HuH-7 (cell line): ENCODE measurements at regions not wholly inside any gene's neighbourhood (a gene's known extent, or its start where the extent isn't known, plus 50 kb on each side); places are given as distances from the start of the nearest gene placed in this dataset.
A peak's percentile ranks its signal among the peaks of the same experiment; 100 is the strongest.

Experiments
- DNase-seq: peaks from one replicate; pipeline ENCODE4 v3.0.0; 2011; ENCODE audit warnings: low spot score

DNA sequence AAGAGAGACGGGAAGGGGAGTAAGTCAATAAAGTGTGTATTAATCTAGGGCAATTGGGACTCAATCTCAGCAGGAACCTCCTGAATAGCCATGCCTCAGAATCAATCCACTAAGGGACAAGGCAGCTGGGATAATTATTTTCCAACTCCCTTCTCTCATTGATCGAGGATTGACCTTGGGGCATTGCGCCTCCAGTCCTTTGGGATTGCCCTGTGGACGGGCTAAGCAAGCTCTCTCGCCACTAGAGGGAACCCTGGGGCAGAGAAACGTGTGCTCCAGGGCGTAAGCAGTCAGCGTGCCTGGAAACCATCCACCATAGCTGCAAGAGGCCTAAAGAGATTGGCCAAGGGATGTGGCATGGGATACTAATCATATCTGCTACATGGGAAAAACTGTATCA, 53.9 kb upstream of the ERCC4 start:
- DNase-seq: peak; percentile 44
